Subcutaneous abdominal adipose tissue (tissue), 5 donors: ENCODE measurements at regions not wholly inside any gene's neighbourhood (a gene's known extent, or its start where the extent isn't known, plus 50 kb on each side); places are given as distances from the start of the nearest gene placed in this dataset.

Experiments
- H3K27ac ChIP-seq: one replicate; pipeline ENCODE4 v1.7.0; 2013; ENCODE audit warnings: low read depth, mild to moderate bottlenecking, inconsistent platforms, low read length, moderate library complexity
- H3K27me3 ChIP-seq, 5 donors: one replicate each; pipeline ENCODE4 v1.7.0; 2013; ENCODE audit warnings: low read length in 5 of 5, inconsistent platforms in 1 of 5; ENCODE audit not compliant: control insufficient read depth in 5 of 5, insufficient read depth in 4 of 5
- H3K36me3 ChIP-seq, 5 donors: one replicate each; pipeline ENCODE4 v1.7.0; 2013; ENCODE audit warnings: low read length in 5 of 5; ENCODE audit not compliant: control insufficient read depth in 5 of 5, insufficient read depth in 5 of 5
- H3K4me1 ChIP-seq, 5 donors: one replicate each; pipeline ENCODE4 v1.7.0; 2013; ENCODE audit warnings: low read length in 5 of 5, mild to moderate bottlenecking in 3 of 5, moderate library complexity in 1 of 5; ENCODE audit not compliant: control insufficient read depth in 5 of 5, insufficient read depth in 5 of 5
- H3K4me3 ChIP-seq, 5 donors: one replicate each; pipeline ENCODE4 v1.7.0; 2013; ENCODE audit warnings: low read length in 5 of 5, low read depth in 1 of 5
- H3K9ac ChIP-seq, 5 donors: one replicate each; pipeline ENCODE4 v1.7.0; 2013; ENCODE audit warnings: low read length in 5 of 5, mild to moderate bottlenecking in 4 of 5, moderate library complexity in 3 of 5
- H3K9me3 ChIP-seq, 5 donors: one replicate each; pipeline ENCODE4 v1.7.0; 2013; ENCODE audit warnings: low read length in 5 of 5; ENCODE audit not compliant: control insufficient read depth in 5 of 5
- donor health status: healthy.
- donor health status: healthy.
- donor health status: healthy.
- donor health status: healthy.
- donor health status: healthy.

DNA sequence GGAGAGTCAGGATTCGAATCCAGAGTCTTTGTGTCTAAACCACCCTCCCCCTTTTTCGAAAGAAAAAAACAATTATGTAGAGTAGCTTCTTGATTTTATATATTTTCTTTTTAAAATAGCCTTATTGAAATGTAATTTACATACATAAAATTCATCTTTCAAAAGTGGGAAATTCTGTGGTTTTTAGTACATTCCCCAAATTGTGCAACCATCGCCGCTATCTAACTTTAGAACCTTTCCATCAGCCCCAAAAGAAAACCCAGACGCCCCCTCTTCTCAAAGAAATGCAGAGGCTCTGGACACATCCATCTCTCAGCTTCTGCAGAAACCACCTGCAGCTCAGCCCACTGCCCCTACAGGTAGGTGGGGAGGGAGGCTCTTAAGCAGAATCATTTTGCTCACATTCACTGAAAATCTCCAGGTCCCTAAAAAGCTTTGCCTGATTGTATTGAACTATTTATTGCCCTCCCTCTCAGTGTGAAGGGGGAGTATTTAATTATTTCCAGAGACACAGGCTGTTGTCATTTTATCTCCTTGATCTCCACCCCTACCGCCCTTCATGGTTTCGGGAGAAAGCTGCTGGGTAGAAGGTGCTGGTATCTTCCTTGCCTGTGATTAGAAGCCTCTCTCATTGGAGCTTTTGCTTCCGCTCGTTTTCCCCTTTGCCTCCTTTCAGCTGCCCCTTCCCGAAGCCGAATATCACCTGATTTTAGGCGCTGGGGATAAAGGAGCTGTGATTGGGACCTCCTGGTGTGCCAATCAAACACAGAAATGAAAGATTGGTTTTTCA, 68.7 kb upstream of the KCNG1 start:
- Histone ChIP-seq H3K27me3 (peaks cover 17 to 47% (median 41%) of the 10 kb centered on the region in 5 donors), H3K4me1 (no peaks in the 10 kb centered on the region), H3K9me3 (no peaks in the 10 kb centered on the region), H3K36me3 (no peaks in the 10 kb centered on the region), H3K27ac (no peak overlapping the region), H3K9ac (no peak overlapping the region), H3K4me3 (no peak overlapping the region)

DNA sequence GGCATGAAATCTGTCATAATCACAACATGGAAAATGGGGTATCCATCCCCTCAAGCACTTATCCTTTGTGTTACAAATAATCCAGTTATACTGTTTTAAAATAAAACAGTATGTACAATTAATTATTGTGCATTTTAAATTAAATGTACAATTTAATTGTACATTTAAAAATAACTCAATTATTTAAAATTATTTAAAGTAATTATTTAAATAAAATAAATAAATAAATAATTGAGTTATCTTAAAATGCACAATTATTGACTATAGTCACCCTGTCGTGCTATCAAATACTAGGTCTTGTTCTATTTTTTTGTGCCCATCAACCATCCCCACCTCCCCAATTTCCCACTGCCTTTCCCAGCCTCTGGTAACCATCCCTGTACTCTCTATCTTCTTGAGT, 66.9 kb upstream of the KCNG1 start:
- H3K27ac ChIP-seq, result no peak overlapping the region
- H3K36me3 ChIP-seq, result no peaks in the 10 kb centered on the region
- no peaks in the 10 kb centered on the region for H3K4me1 ChIP-seq
- peaks cover 21 to 53% (median 39%) of the 10 kb centered on the region in 5 donors for H3K27me3 ChIP-seq
- H3K9me3 ChIP-seq, result no peaks in the 10 kb centered on the region
- no peak overlapping the region for H3K9ac ChIP-seq
- H3K4me3 ChIP-seq, result no peak overlapping the region

GRCh38 chr20:51089272-51089781, 66.4 kb upstream of the KCNG1 start:
- H3K36me3 ChIP-seq, result no peaks in the 10 kb centered on the region
- H3K9ac ChIP-seq, result no peak overlapping the region
- no peaks in the 10 kb centered on the region for H3K4me1 ChIP-seq
- H3K4me3 ChIP-seq, result no peak overlapping the region
- H3K9me3 ChIP-seq, result no peaks in the 10 kb centered on the region
- no peak overlapping the region for H3K27ac ChIP-seq
- peaks cover 25 to 50% (median 39%) of the 10 kb centered on the region in 5 donors for H3K27me3 ChIP-seq

DNA sequence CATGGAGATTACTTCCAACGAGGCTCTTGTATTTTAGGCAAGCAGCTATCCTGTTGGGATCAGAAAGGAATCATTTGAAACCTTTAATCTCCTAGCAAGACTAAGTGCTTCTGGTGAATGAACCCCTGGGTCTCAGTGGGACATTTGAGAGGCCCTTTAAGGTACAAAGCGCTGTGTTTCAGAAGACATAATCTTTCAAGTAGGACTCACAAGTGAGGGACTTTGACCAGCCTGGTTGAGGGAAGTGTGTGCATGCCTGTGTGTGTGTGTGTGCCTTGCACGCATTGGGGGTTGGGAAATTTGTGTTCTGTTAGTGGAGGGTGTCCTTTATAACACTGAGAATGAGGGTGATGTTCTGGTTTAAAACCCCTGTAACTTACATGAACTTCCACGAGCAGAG, 64.4 kb upstream of the KCNG1 start:
- H3K9me3 ChIP-seq, result no peaks in the 10 kb centered on the region
- H3K36me3 ChIP-seq, result no peaks in the 10 kb centered on the region
- H3K27me3 ChIP-seq, result peaks cover 26 to 53% (median 43%) of the 10 kb centered on the region in 5 donors
- no peak overlapping the region for H3K9ac ChIP-seq
- no peak overlapping the region for H3K27ac ChIP-seq
- no peaks in the 10 kb centered on the region for H3K4me1 ChIP-seq
- no peak overlapping the region for H3K4me3 ChIP-seq

GRCh38 chr20:51085769-51086168, 62.9 kb upstream of the KCNG1 start:
- H3K36me3 ChIP-seq, result no peaks in the 10 kb centered on the region
- H3K4me1 ChIP-seq, result no peaks in the 10 kb centered on the region
- H3K4me3 ChIP-seq, result no peak overlapping the region
- H3K27me3 ChIP-seq, result peaks cover 20 to 44% (median 31%) of the 10 kb centered on the region in 5 donors
- no peak overlapping the region for H3K9ac ChIP-seq
- H3K9me3 ChIP-seq, result no peaks in the 10 kb centered on the region
- no peak overlapping the region for H3K27ac ChIP-seq

- Histone ChIP-seq H3K27me3 (peaks cover 15 to 37% (median 27%) of the 10 kb centered on the region in 5 donors), H3K4me3 (no peak overlapping the region), H3K9ac (no peak overlapping the region)
Measured at GRCh38 chr20:51084593-51085377, 61.9 kb upstream of the KCNG1 start.

GRCh38 chr20:51083447-51083846, 60.5 kb upstream of the KCNG1 start:
- H3K27me3 ChIP-seq, result peaks cover 15 to 32% (median 27%) of the 10 kb centered on the region in 5 donors
- H3K36me3 ChIP-seq, result no peaks in the 10 kb centered on the region
- H3K9ac ChIP-seq, result no peak overlapping the region
- H3K4me1 ChIP-seq, result no peaks in the 10 kb centered on the region
- no peaks in the 10 kb centered on the region for H3K9me3 ChIP-seq
- H3K4me3 ChIP-seq, result no peak overlapping the region
- no peak overlapping the region for H3K27ac ChIP-seq

More at GRCh38 chr20:51084593-51085377, 61.9 kb upstream of the KCNG1 start:
- no peak overlapping the region for H3K27ac ChIP-seq
- H3K4me1 ChIP-seq, result no peaks in the 10 kb centered on the region
- no peaks in the 10 kb centered on the region for H3K9me3 ChIP-seq
- no peaks in the 10 kb centered on the region for H3K36me3 ChIP-seq

DNA sequence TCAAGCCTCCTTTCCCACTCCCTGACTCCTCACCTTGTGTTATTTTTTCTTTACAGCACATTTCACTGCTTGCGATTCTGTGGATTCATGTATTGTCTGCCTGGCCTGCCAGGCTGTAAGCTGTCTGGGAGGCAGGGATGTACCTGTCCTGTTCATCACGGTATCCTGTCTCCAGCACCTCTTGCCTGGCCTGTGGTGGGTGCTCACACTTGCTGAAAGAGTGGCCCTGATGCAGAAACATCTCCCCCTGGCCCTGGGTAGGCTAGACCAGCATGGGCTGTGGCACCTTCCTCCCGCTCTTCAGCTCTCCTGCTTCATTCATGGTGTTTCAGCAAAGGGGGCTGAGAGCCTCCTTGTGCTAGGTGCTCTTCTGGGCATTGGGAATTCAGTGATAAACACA, 60.1 kb upstream of the KCNG1 start:
- no peaks in the 10 kb centered on the region for H3K9me3 ChIP-seq
- H3K4me3 ChIP-seq, result no peak overlapping the region
- H3K36me3 ChIP-seq, result no peaks in the 10 kb centered on the region
- no peak overlapping the region for H3K9ac ChIP-seq
- H3K4me1 ChIP-seq, result no peaks in the 10 kb centered on the region
- peaks cover 15 to 36% (median 28%) of the 10 kb centered on the region in 5 donors for H3K27me3 ChIP-seq
- H3K27ac ChIP-seq, result no peak overlapping the region

- no peak overlapping the region for H3K4me3 ChIP-seq
- H3K36me3 ChIP-seq, result no peaks in the 10 kb centered on the region
- H3K27me3 ChIP-seq, result peaks cover 12 to 42% (median 33%) of the 10 kb centered on the region in 5 donors
- no peaks in the 10 kb centered on the region for H3K9me3 ChIP-seq
- no peak overlapping the region for H3K9ac ChIP-seq
- no peak overlapping the region for H3K27ac ChIP-seq
- H3K4me1 ChIP-seq, result no peaks in the 10 kb centered on the region
Measured at GRCh38 chr20:51080516-51080915, 57.6 kb upstream of the KCNG1 start.

GRCh38 chr20:51079488-51079887, 56.6 kb upstream of the KCNG1 start:
- no peak overlapping the region for H3K27ac ChIP-seq
- no peak overlapping the region for H3K9ac ChIP-seq
- H3K4me1 ChIP-seq, result no peaks in the 10 kb centered on the region
- H3K36me3 ChIP-seq, result no peaks in the 10 kb centered on the region
- peaks cover 0 to under 1% (median 0%) of the 10 kb centered on the region in 5 donors for H3K9me3 ChIP-seq
- no peak overlapping the region for H3K4me3 ChIP-seq
- H3K27me3 ChIP-seq, result peaks cover 9 to 47% (median 35%) of the 10 kb centered on the region in 5 donors
